ENCODE measurements at regions not wholly inside any gene's neighbourhood (a gene's known extent, or its start where the extent isn't known, plus 50 kb on each side); places are given as distances from the start of the nearest gene placed in this dataset.

DNA sequence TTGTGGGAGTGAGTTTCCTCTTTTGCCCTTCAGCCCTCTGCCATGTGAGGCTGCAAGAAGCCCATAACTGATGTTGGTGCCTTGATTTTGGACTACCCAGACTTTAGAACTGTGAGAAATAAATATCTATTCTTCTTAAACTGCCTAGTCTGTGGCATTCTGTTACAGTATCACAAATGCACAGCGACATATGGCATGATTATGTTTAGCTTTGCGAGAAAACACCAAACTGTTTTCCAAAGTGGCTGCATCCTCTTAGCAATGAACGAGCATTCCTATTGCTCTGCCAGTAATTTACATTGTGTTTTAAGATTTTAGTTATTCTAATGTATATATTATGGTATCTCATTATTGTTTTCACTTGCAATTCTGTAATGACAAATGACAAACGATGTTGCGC is 246.7 kb downstream of the HLX start:
- Histone ChIP-seq H3F3A (ENCODE audit: insufficient read depth) (no peaks in the 10 kb centered on the region), H3K4me3 (no peak overlapping the region), H3K9me3 (ENCODE audit: low read depth) (no peaks in the 10 kb centered on the region), H3K36me3 (ENCODE audit: low read depth) (no peaks in the 10 kb centered on the region), H3K9ac (no peak overlapping the region), H4K20me1 (ENCODE audit: insufficient read depth) (no peaks in the 10 kb centered on the region), H3K9me2 (ENCODE audit: insufficient read depth) (no peaks in the 10 kb centered on the region), H3K79me2 (ENCODE audit: insufficient read depth) (no peaks in the 10 kb centered on the region), H3K27ac (no peak overlapping the region), H3K4me1 (ENCODE audit: insufficient read depth) (no peaks in the 10 kb centered on the region), H3K27me3 (replicated peaks; ENCODE audit: insufficient read depth) (no peaks in the 10 kb centered on the region), H2AFZ (no peak overlapping the region), H3K4me2 (ENCODE audit: unreplicated experiment) (no peak overlapping the region)
- no peak for DNase-seq
- TF ChIP-seq EZH2 (IDR thresholded peaks at IDR 0.05; ENCODE audit: insufficient read depth, poor library complexity, severe bottlenecking) (no peak), EZH2phosphoT487 (IDR thresholded peaks at IDR 0.05; ENCODE audit: insufficient read depth, low read depth) (no peak)
- in situ Hi-C loops (cut with MboI) = no loop called here
- WGBS, 2 experiments (ENCODE audit: low coverage in 1 of 2, low lambda C conversion rate in 2 of 2, missing lambda C conversion rate in 2 of 2) = 78 to 88% methylated on average over 5 of the region's 5 CpGs

GRCh38 chr1:221137666-221138065 is 258.4 kb downstream of the HLX start:
- 71 to 81% methylated on average over 2 of the region's 2 CpGs for WGBS, 2 experiments (ENCODE audit: low coverage in 1 of 2, low lambda C conversion rate in 2 of 2, missing lambda C conversion rate in 2 of 2)
- H4K20me1 ChIP-seq (ENCODE audit: insufficient read depth) = no peaks in the 10 kb centered on the region
- no peaks in the 10 kb centered on the region for H3F3A ChIP-seq (ENCODE audit: insufficient read depth)
- no peak overlapping the region for H3K9ac ChIP-seq
- H3K27me3 ChIP-seq (replicated peaks; ENCODE audit: insufficient read depth) = no peaks in the 10 kb centered on the region
- H3K4me1 ChIP-seq (ENCODE audit: insufficient read depth) = no peaks in the 10 kb centered on the region
- no peaks in the 10 kb centered on the region for H3K9me2 ChIP-seq (ENCODE audit: insufficient read depth)
- H2AFZ ChIP-seq = no peak overlapping the region
- in situ Hi-C loops (cut with MboI) = no loop called here
- H3K27ac ChIP-seq = no peak overlapping the region
- no peak overlapping the region for H3K4me2 ChIP-seq (ENCODE audit: unreplicated experiment)
- DNase-seq = no peak
- H3K79me2 ChIP-seq (ENCODE audit: insufficient read depth) = no peaks in the 10 kb centered on the region
- H3K4me3 ChIP-seq = no peak overlapping the region
- no peaks in the 10 kb centered on the region for H3K9me3 ChIP-seq (ENCODE audit: low read depth)
- H3K36me3 ChIP-seq (ENCODE audit: low read depth) = no peaks in the 10 kb centered on the region
- TF ChIP-seq EZH2 (IDR thresholded peaks at IDR 0.05; ENCODE audit: insufficient read depth, poor library complexity, severe bottlenecking) (no peak), EZH2phosphoT487 (IDR thresholded peaks at IDR 0.05; ENCODE audit: insufficient read depth, low read depth) (no peak)

DNA sequence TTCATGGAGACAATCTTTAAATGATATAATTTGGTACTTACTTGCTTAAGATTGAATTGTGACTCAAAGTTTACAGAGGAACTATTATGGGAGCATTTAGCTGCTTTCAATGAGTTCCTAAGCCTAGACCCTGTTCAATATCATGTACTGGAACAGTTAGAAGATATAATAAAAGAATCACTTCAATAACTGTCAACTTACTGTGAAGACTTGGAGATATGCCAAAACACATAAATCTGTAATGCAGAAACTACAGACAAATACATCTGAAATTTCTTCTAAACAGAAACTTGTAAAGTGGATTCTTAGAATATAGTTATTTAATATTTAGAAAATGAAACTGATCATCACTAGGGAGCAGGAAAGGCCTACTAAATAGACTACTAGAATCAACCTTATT is 259.3 kb downstream of the HLX start:
- Histone ChIP-seq H3K4me3 (no peak overlapping the region), H3K9me3 (ENCODE audit: low read depth) (no peaks in the 10 kb centered on the region), H3K9me2 (ENCODE audit: insufficient read depth) (no peaks in the 10 kb centered on the region), H4K20me1 (ENCODE audit: insufficient read depth) (no peaks in the 10 kb centered on the region), H3K79me2 (ENCODE audit: insufficient read depth) (no peaks in the 10 kb centered on the region), H3K4me2 (ENCODE audit: unreplicated experiment) (no peak overlapping the region), H3K27ac (no peak overlapping the region), H3K4me1 (ENCODE audit: insufficient read depth) (no peaks in the 10 kb centered on the region), H3K27me3 (replicated peaks; ENCODE audit: insufficient read depth) (no peaks in the 10 kb centered on the region), H3K9ac (no peak overlapping the region), H2AFZ (no peak overlapping the region), H3F3A (ENCODE audit: insufficient read depth) (no peaks in the 10 kb centered on the region), H3K36me3 (ENCODE audit: low read depth) (no peaks in the 10 kb centered on the region)
- DNase-seq = no peak
- in situ Hi-C loops (cut with MboI) = no loop called here
- TF ChIP-seq EZH2phosphoT487 (IDR thresholded peaks at IDR 0.05; ENCODE audit: insufficient read depth, low read depth) (no peak), EZH2 (IDR thresholded peaks at IDR 0.05; ENCODE audit: insufficient read depth, poor library complexity, severe bottlenecking) (no peak)

DNA sequence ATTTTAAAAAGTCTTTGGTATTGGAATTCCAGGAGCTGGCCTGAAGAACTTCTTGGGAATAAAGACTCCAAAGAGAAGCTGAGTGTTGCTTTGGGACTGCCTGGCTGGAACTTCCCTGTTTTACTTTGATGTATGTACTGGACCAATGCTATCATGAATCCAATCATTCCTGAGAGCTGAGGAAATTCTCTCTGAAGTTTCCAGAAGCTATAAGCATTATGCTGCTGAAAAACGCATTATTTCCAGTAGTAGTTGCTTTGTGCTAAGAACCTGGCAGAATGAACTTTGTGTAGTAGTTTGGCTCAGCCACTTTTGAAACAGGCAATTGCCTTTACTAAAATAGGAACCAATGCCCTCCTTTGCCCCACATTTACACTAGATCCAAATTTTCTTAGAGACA is 260.7 kb downstream of the HLX start:
- TF ChIP-seq EZH2 (IDR thresholded peaks at IDR 0.05; ENCODE audit: insufficient read depth, poor library complexity, severe bottlenecking) (no peak), EZH2phosphoT487 (IDR thresholded peaks at IDR 0.05; ENCODE audit: insufficient read depth, low read depth) (no peak)
- in situ Hi-C loops (cut with MboI) = no loop called here

DNA sequence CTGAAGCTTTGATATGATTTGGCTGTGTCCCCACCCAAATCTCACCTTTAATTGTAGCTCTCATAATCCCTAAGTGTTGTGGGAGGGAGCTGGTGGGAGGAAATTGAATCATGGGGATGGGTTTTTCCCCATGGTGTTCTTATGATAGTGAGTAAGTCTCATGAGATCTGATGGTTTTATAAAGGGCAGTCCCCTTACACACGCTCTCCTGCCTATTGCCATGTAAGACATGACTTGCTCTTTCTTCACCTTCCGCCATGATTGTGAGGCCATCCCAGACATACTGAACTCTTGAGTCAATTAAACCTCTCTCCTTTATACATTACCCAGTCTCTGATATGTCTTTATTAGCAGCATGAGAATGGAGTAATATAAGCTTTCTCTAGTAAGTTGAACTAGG is 261.9 kb downstream of the HLX start:
- WGBS, 2 experiments (ENCODE audit: low coverage in 1 of 2, low lambda C conversion rate in 2 of 2, missing lambda C conversion rate in 2 of 2) = 94 to 98% methylated on average over 2 of the region's 2 CpGs
- Histone ChIP-seq H3K4me1 (ENCODE audit: insufficient read depth) (no peaks in the 10 kb centered on the region), H3K27ac (no peak overlapping the region), H3F3A (ENCODE audit: insufficient read depth) (no peaks in the 10 kb centered on the region), H4K20me1 (ENCODE audit: insufficient read depth) (no peaks in the 10 kb centered on the region), H3K27me3 (replicated peaks; ENCODE audit: insufficient read depth) (no peaks in the 10 kb centered on the region), H3K36me3 (ENCODE audit: low read depth) (no peaks in the 10 kb centered on the region), H2AFZ (no peak overlapping the region), H3K4me2 (ENCODE audit: unreplicated experiment) (no peak overlapping the region), H3K9ac (no peak overlapping the region), H3K4me3 (no peak overlapping the region), H3K79me2 (ENCODE audit: insufficient read depth) (no peaks in the 10 kb centered on the region), H3K9me3 (ENCODE audit: low read depth) (no peaks in the 10 kb centered on the region), H3K9me2 (ENCODE audit: insufficient read depth) (no peaks in the 10 kb centered on the region)
- DNase-seq = no peak
- in situ Hi-C loops (cut with MboI) = no loop called here
- no peak for TF ChIP-seq EZH2phosphoT487 (IDR thresholded peaks at IDR 0.05; ENCODE audit: insufficient read depth, low read depth)
- no peak for TF ChIP-seq EZH2 (IDR thresholded peaks at IDR 0.05; ENCODE audit: insufficient read depth, poor library complexity, severe bottlenecking)

More for the DNA sequence above, 260.7 kb downstream of the HLX start:
- Histone ChIP-seq H2AFZ (no peak overlapping the region), H3K79me2 (ENCODE audit: insufficient read depth) (no peaks in the 10 kb centered on the region), H3K9me3 (ENCODE audit: low read depth) (no peaks in the 10 kb centered on the region), H3F3A (ENCODE audit: insufficient read depth) (no peaks in the 10 kb centered on the region), H3K36me3 (ENCODE audit: low read depth) (no peaks in the 10 kb centered on the region), H3K4me1 (ENCODE audit: insufficient read depth) (no peaks in the 10 kb centered on the region), H4K20me1 (ENCODE audit: insufficient read depth) (no peaks in the 10 kb centered on the region), H3K27ac (no peak overlapping the region), H3K27me3 (replicated peaks; ENCODE audit: insufficient read depth) (no peaks in the 10 kb centered on the region), H3K9me2 (ENCODE audit: insufficient read depth) (no peaks in the 10 kb centered on the region), H3K4me3 (no peak overlapping the region), H3K4me2 (ENCODE audit: unreplicated experiment) (no peak overlapping the region), H3K9ac (no peak overlapping the region)
- WGBS, 2 experiments (ENCODE audit: low coverage in 1 of 2, low lambda C conversion rate in 2 of 2, missing lambda C conversion rate in 2 of 2) = 76 to 79% methylated on average over 1 of the region's 1 CpG
- no peak for DNase-seq
